Breast epithelium (tissue), 4 donors: ENCODE measurements at regions not wholly inside any gene's neighbourhood (a gene's known extent, or its start where the extent isn't known, plus 50 kb on each side); places are given as distances from the start of the nearest gene placed in this dataset.
"Not testable (repeated sequence)": the region's sequence is repeated elsewhere in the genome, so short reads cannot be mapped to it uniquely, and the experiment has no call there.

Experiments used
- DNase-seq, 2 donors: peaks; one replicate each; pipeline ENCODE4 v3.0.0-alpha.2; 2019; ENCODE audit warnings: low spot score in 2 of 2
- H3K27ac ChIP-seq, 2 donors: fragments of 200-600 bp; sonication (generic) in 1 of 2; one replicate each; pipeline ENCODE4 v1.5.1; 2016 to 2019; ENCODE audit warnings: mild to moderate bottlenecking in 1 of 2
- H3K27me3 ChIP-seq, 2 donors: fragments of 200-600 bp; sonication (generic) in 1 of 2; one replicate each; pipeline versions ENCODE4 v1.5.1 to v1.6.0; 2017 to 2019; ENCODE audit warnings: control low read depth in 1 of 2, mild to moderate bottlenecking in 1 of 2
- H3K36me3 ChIP-seq: fragments of 200-600 bp; one replicate; pipeline ENCODE4 v1.5.1; 2019
- H3K4me1 ChIP-seq, 2 donors: fragments of 200-600 bp; sonication (generic); one replicate each; pipeline ENCODE4 v1.5.1; 2016 to 2019; ENCODE audit warnings: control low read depth in 1 of 2
- H3K4me3 ChIP-seq, 3 donors: fragments of 200-600 bp; sonication (generic); 1 replicate in 2 of 3; 2 replicates in 1 of 3; pipeline ENCODE4 v1.5.1; 2016 to 2019; ENCODE audit warnings: mild to moderate bottlenecking in 3 of 3, moderate library complexity in 2 of 3
- H3K9me3 ChIP-seq, 2 donors: fragments of 200-600 bp; sonication (generic) in 1 of 2; one replicate each; pipeline ENCODE4 v1.5.1; 2016 to 2019; ENCODE audit warnings: control low read depth in 1 of 2
- CTCF ChIP-seq, 3 donors: fragments of 450-650 bp; IDR thresholded peaks; one replicate each; pipeline ENCODE4 v1.5.1; 2016 to 2017; ENCODE audit warnings: antibody characterized with exemption in 3 of 3, mild to moderate bottlenecking in 3 of 3, moderate library complexity in 3 of 3
- POLR2A ChIP-seq: fragments of 450-650 bp; IDR thresholded peaks from one replicate; pipeline ENCODE4 v1.6.1; 2016; ENCODE audit warnings: antibody characterized with exemption, mild to moderate bottlenecking, moderate library complexity
- POLR2AphosphoS5 ChIP-seq, 3 donors: sonication (generic); formaldehyde crosslinking; IDR thresholded peaks; one replicate each; pipeline ENCODE4 v1.6.1; 2017; ENCODE audit warnings: antibody characterized with exemption in 3 of 3
- intact Hi-C: fragments of 100-400 bp; cut with DNase I; formaldehyde crosslinking; loops from one replicate; pipeline ENCODE4 v1.15.1; 2023; ENCODE audit warnings: low total_unique reads

- Histone ChIP-seq H3K27ac (no peak overlapping the region), H3K4me3 (no peak overlapping the region), H3K4me1 (no peaks in the 10 kb centered on the region), H3K9me3 (peaks cover 0 to 4% of the 10 kb centered on the region in 2 donors), H3K27me3 (no peaks in the 10 kb centered on the region), H3K36me3 (no peaks in the 10 kb centered on the region)
- TF ChIP-seq POLR2A (no peak), POLR2AphosphoS5 (IDR thresholded peaks at IDR 0.05) (no peak)
- no peak for DNase-seq
- intact Hi-C loops = no loop called here
These were observed 96.5 kb upstream of the HS6ST1 start for GRCh38 chr2:128414946-128415778.

- no peak overlapping the region for H3K27ac ChIP-seq
- no peaks in the 10 kb centered on the region for H3K27me3 ChIP-seq
- no peaks in the 10 kb centered on the region for H3K36me3 ChIP-seq
- H3K4me1 ChIP-seq = no peaks in the 10 kb centered on the region
- H3K4me3 ChIP-seq = no peak overlapping the region
- peaks cover 0 to 4% of the 10 kb centered on the region in 2 donors for H3K9me3 ChIP-seq
- no peak for DNase-seq
- intact Hi-C loops = no loop called here
- no peak for TF ChIP-seq POLR2AphosphoS5 (IDR thresholded peaks at IDR 0.05)
- no peak for TF ChIP-seq CTCF (IDR thresholded peaks at IDR 0.05)
- TF ChIP-seq POLR2A = no peak
These were observed 97.1 kb upstream of the HS6ST1 start for GRCh38 chr2:128415779-128416061.

- H3K27me3 ChIP-seq = no peaks in the 10 kb centered on the region
These were observed 97.6 kb upstream of the HS6ST1 start for GRCh38 chr2:128416109-128416785.

GRCh38 chr2:128416806-128417205 is 98.1 kb upstream of the HS6ST1 start:
- intact Hi-C loops = no loop called here
- Histone ChIP-seq H3K27ac (no peak overlapping the region), H3K27me3 (no peaks in the 10 kb centered on the region), H3K9me3 (peaks cover 2 to 4% of the 10 kb centered on the region in 2 donors), H3K36me3 (no peaks in the 10 kb centered on the region), H3K4me1 (no peaks in the 10 kb centered on the region), H3K4me3 (no peak overlapping the region)
- TF ChIP-seq POLR2A (no peak), POLR2AphosphoS5 (IDR thresholded peaks at IDR 0.05) (no peak), CTCF (IDR thresholded peaks at IDR 0.05) (no peak)
- DNase-seq = no peak

More at GRCh38 chr2:128416109-128416785, 97.6 kb upstream of the HS6ST1 start:
- no peak overlapping the region for H3K4me3 ChIP-seq
- no peak for DNase-seq
- no peaks in the 10 kb centered on the region for H3K36me3 ChIP-seq
- no peak overlapping the region for H3K27ac ChIP-seq
- intact Hi-C loops = no loop called here
- no peaks in the 10 kb centered on the region for H3K4me1 ChIP-seq
- TF ChIP-seq POLR2AphosphoS5 (IDR thresholded peaks at IDR 0.05) (no peak), CTCF (IDR thresholded peaks at IDR 0.05) (no peak), POLR2A (no peak)
- peaks cover 0 to 4% of the 10 kb centered on the region in 2 donors for H3K9me3 ChIP-seq

GRCh38 chr2:128417264-128417663 is 98.6 kb upstream of the HS6ST1 start:
- H3K27me3 ChIP-seq, H3K4me1 ChIP-seq, H3K9me3 ChIP-seq, intact Hi-C loops, H3K27ac ChIP-seq, DNase-seq, H3K4me3 ChIP-seq, H3K36me3 ChIP-seq: not testable (repeated sequence)

- Histone ChIP-seq H3K4me1 (no peaks in the 10 kb centered on the region), H3K9me3 (peaks cover 4 to 12% of the 10 kb centered on the region in 2 donors), H3K27me3 (no peaks in the 10 kb centered on the region), H3K4me3 (no peak overlapping the region), H3K27ac (no peak overlapping the region), H3K36me3 (no peaks in the 10 kb centered on the region)
- intact Hi-C loops = no loop called here
- TF ChIP-seq POLR2A (no peak), POLR2AphosphoS5 (IDR thresholded peaks at IDR 0.05) (no peak), CTCF (IDR thresholded peaks at IDR 0.05) (no peak)
- DNase-seq = no peak
These were observed 101.5 kb upstream of the HS6ST1 start for GRCh38 chr2:128420131-128420530.
